GM18861 (cell line): ENCODE measurements at regions not wholly inside any gene's neighbourhood (a gene's known extent, or its start where the extent isn't known, plus 50 kb on each side); places are given as distances from the start of the nearest gene placed in this dataset.

Source experiments
- ATAC-seq: cut with Tn5 transposase; IDR thresholded peaks from one replicate; pipeline ENCODE4 v1.9.1; 2021; ENCODE audit not compliant: unreplicated experiment

GRCh38 chr1:219526074-219526473, 86.8 kb downstream of the ZC3H11B start:
- ATAC-seq = no peak

- no peak for ATAC-seq
Measured at GRCh38 chr1:219523411-219523810, 89.5 kb downstream of the ZC3H11B start.

GRCh38 chr1:219521325-219521724, 91.6 kb downstream of the ZC3H11B start:
- no peak for ATAC-seq

GRCh38 chr1:219520241-219520640, 92.7 kb downstream of the ZC3H11B start:
- ATAC-seq = no peak

- ATAC-seq = no peak
Measured at GRCh38 chr1:219518907-219519248, 94.0 kb downstream of the ZC3H11B start.

- no peak for ATAC-seq
Measured at GRCh38 chr1:219518168-219518906, 94.6 kb downstream of the ZC3H11B start.

GRCh38 chr1:219517031-219517430, 95.9 kb downstream of the ZC3H11B start:
- no peak for ATAC-seq

- no peak for ATAC-seq
Measured at GRCh38 chr1:219514728-219515127, 98.2 kb downstream of the ZC3H11B start.

- no peak for ATAC-seq
Measured at GRCh38 chr1:219507437-219507836, 105.5 kb downstream of the ZC3H11B start.

- ATAC-seq = no peak
Measured at GRCh38 chr1:219506936-219507335, 106.0 kb downstream of the ZC3H11B start.

- no peak for ATAC-seq
Measured at GRCh38 chr1:219506473-219506899, 106.4 kb downstream of the ZC3H11B start.

GRCh38 chr1:219505886-219506285, 107.0 kb downstream of the ZC3H11B start:
- no peak for ATAC-seq

- ATAC-seq = no peak
Measured at GRCh38 chr1:219503604-219504003, 109.3 kb downstream of the ZC3H11B start.

- ATAC-seq = no peak
Measured at GRCh38 chr1:219500327-219500897, 112.5 kb downstream of the ZC3H11B start.

- ATAC-seq = no peak
Measured at GRCh38 chr1:219498666-219499065, 114.2 kb downstream of the ZC3H11B start.

- no peak for ATAC-seq
Measured at GRCh38 chr1:219495737-219496408, 117.0 kb downstream of the ZC3H11B start.

GRCh38 chr1:219492717-219493116, 120.2 kb downstream of the ZC3H11B start:
- ATAC-seq = no peak

GRCh38 chr1:219490566-219490965, 122.3 kb downstream of the ZC3H11B start:
- no peak for ATAC-seq

GRCh38 chr1:219489636-219490035, 123.3 kb downstream of the ZC3H11B start:
- ATAC-seq = no peak

GRCh38 chr1:219488275-219488674, 124.6 kb downstream of the ZC3H11B start:
- no peak for ATAC-seq

GRCh38 chr1:219483530-219483929, 129.4 kb downstream of the ZC3H11B start:
- no peak for ATAC-seq

GRCh38 chr1:219480011-219480410, 132.9 kb downstream of the ZC3H11B start:
- no peak for ATAC-seq
